PC-9 (cell line): ENCODE measurements at regions not wholly inside any gene's neighbourhood (a gene's known extent, or its start where the extent isn't known, plus 50 kb on each side); places are given as distances from the start of the nearest gene placed in this dataset.

ENCODE experiments used
- BruUV-seq: library from RNA; stranded (reverse); fragments of 400-500 nt; replicated peaks from 2 replicates; lab custom pipeline; 2021; lab: Mats Ljungman, UMichigan
- CTCF ChIA-PET: fragments of 300-600 bp; sonication (Branson Sonifier 250); formaldehyde crosslinking; loops from one replicate; lab custom pipeline; 2022; ENCODE audit warnings: antibody characterized with exemption; lab: Charles Lee
- POLR2A ChIA-PET: fragments of 300-600 bp; sonication (Branson Sonifier 250); formaldehyde crosslinking; loops from one replicate; lab custom pipeline; 2022; ENCODE audit warnings: antibody characterized with exemption; ENCODE audit not compliant: unreplicated experiment; lab: Charles Lee
- DNase-seq, 2 experiments: peaks; one replicate each; pipeline versions ENCODE4 v3.0.0 to v3.0.0-alpha.2; 2015 to 2022; ENCODE audit warnings: mixed read lengths in 1 of 2
- H2AFZ ChIP-seq: fragments of 200-600 bp; sonication (generic); 2 replicates; pipeline ENCODE4 v1.8.1; 2017; ENCODE audit warnings: antibody characterized with exemption
- H3F3A ChIP-seq: fragments of 200-600 bp; sonication (generic); 2 replicates; pipeline ENCODE4 v1.8.1; 2017; ENCODE audit warnings: antibody characterized with exemption, mild to moderate bottlenecking, low read depth; ENCODE audit not compliant: insufficient read depth
- H3K27ac ChIP-seq: fragments of 200-600 bp; sonication (generic); 2 replicates; pipeline ENCODE4 v1.6.1; 2016; ENCODE audit warnings: mixed run types
- H3K27me3 ChIP-seq: fragments of 200-600 bp; sonication (generic); 2 replicates; pipeline ENCODE4 v1.6.1; 2016; ENCODE audit warnings: low read depth, mixed run types; ENCODE audit not compliant: insufficient read depth
- H3K36me3 ChIP-seq: fragments of 200-600 bp; sonication (generic); 2 replicates; pipeline ENCODE4 v1.6.1; 2016; ENCODE audit warnings: low read depth, mixed run types
- H3K4me1 ChIP-seq: fragments of 200-600 bp; sonication (generic); replicated peaks from 2 replicates; pipeline ENCODE4 v1.6.1; 2016; ENCODE audit warnings: mixed run types; ENCODE audit not compliant: insufficient read depth
- H3K4me2 ChIP-seq: fragments of 200-600 bp; sonication (generic); 2 replicates; pipeline ENCODE4 v1.6.1; 2017; ENCODE audit warnings: mixed run types
- H3K4me3 ChIP-seq: fragments of 200-600 bp; sonication (generic); 2 replicates; pipeline ENCODE4 v1.6.1; 2016; ENCODE audit warnings: mixed run types
- H3K79me2 ChIP-seq: fragments of 200-600 bp; sonication (generic); 2 replicates; pipeline ENCODE4 v1.6.1; 2017; ENCODE audit warnings: low read depth, mixed run types
- H3K9me2 ChIP-seq: fragments of 200-600 bp; sonication (generic); 2 replicates; pipeline ENCODE4 v1.8.1; 2017; ENCODE audit warnings: mild to moderate bottlenecking; ENCODE audit not compliant: insufficient read depth
- H3K9me3 ChIP-seq: fragments of 200-600 bp; sonication (generic); 2 replicates; pipeline ENCODE4 v1.8.1; 2016; ENCODE audit warnings: low read depth; ENCODE audit not compliant: insufficient read depth
- H4K20me1 ChIP-seq: fragments of 200-600 bp; sonication (generic); 2 replicates; pipeline ENCODE4 v1.8.1; 2017; ENCODE audit not compliant: insufficient read depth
- EZH2 ChIP-seq: fragments of 200-600 bp; sonication (generic); IDR thresholded peaks from 2 replicates; pipeline ENCODE4 v1.8.0; 2017; ENCODE audit warnings: antibody characterized with exemption, low read depth
- intact Hi-C: fragments of 100-400 bp; cut with micrococcal nuclease; formaldehyde crosslinking; loops from one replicate; pipeline ENCODE4 v1.10.0; 2022; ENCODE audit not compliant: unreplicated experiment
- TF ChIP-seq, protein P1 (sequence below): fragments of 200-600 bp; sonication (generic); conservative IDR thresholded peaks from 2 replicates; pipeline ENCODE4 v1.6.1; 2017; ENCODE audit warnings: mixed run types, antibody characterized with exemption, mild to moderate bottlenecking, moderate library complexity

DNA sequence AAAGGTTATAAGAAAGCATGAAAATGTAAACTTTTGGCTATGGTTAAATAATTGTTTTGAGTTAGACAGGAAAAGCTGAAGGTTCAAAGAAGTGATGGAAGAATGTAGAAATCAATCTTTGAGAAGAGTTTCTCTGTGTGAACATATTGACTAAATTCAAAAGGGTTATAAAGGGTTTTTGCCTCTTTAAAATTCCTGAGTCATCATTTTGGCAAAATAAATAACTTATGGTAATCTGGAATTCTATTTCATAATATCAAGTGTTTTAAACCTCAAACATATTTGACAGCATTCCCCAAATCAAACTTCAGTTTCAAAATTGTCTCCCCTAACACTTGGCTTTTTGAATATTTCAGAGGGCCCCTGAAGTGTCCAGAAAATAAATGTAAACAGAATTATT is 60.6 kb upstream of the SPINK5 start:
- H3K4me1 ChIP-seq: no peaks in the 10 kb centered on the region
- TF ChIP-seq EZH2: no peak
- TF ChIP-seq, protein P1, sequence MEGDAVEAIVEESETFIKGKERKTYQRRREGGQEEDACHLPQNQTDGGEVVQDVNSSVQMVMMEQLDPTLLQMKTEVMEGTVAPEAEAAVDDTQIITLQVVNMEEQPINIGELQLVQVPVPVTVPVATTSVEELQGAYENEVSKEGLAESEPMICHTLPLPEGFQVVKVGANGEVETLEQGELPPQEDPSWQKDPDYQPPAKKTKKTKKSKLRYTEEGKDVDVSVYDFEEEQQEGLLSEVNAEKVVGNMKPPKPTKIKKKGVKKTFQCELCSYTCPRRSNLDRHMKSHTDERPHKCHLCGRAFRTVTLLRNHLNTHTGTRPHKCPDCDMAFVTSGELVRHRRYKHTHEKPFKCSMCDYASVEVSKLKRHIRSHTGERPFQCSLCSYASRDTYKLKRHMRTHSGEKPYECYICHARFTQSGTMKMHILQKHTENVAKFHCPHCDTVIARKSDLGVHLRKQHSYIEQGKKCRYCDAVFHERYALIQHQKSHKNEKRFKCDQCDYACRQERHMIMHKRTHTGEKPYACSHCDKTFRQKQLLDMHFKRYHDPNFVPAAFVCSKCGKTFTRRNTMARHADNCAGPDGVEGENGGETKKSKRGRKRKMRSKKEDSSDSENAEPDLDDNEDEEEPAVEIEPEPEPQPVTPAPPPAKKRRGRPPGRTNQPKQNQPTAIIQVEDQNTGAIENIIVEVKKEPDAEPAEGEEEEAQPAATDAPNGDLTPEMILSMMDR: no peak
- BruUV-seq: no TSS peak
- H3K79me2 ChIP-seq: no peaks in the 10 kb centered on the region
- no peaks in the 10 kb centered on the region; the same call in 1 of the 2 replicates for H3K9me2 ChIP-seq
- ChIA-PET CTCF (no interaction called here), POLR2A (no interaction called here)
- H3K9me3 ChIP-seq: no peaks in the 10 kb centered on the region
- H2AFZ ChIP-seq: no peak overlapping the region
- no peak overlapping the region for H3K4me2 ChIP-seq
- no peak for DNase-seq
- no peaks in the 10 kb centered on the region for H3F3A ChIP-seq
- H4K20me1 ChIP-seq: no peaks in the 10 kb centered on the region
- intact Hi-C loops: no loop called here
- no peak overlapping the region for H3K4me3 ChIP-seq
- H3K36me3 ChIP-seq: no peaks in the 10 kb centered on the region
- no peak overlapping the region for H3K27ac ChIP-seq
- H3K27me3 ChIP-seq: no peaks in the 10 kb centered on the region

DNA sequence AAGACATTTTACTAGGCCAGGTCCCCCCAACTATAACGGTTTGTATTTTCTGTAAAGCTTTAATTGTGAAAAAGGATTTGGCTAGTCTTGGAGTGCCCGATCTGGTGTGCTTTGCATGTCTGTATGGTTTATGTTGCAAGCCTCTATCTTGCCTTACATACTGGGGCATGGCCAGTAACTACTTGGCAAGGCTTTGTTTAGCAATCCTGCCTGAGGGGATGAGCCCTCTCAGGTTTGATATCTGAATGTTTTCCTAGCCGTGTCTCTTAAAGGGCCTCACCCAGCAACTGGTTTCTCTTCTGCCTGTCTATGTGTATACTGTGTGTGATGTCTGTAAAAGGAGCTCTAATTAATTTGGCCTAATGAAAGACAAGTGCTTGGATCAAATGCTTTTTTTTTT is 61.3 kb upstream of the SPINK5 start:
- Histone ChIP-seq H3K27me3 (no peaks in the 10 kb centered on the region), H4K20me1 (no peaks in the 10 kb centered on the region), H3K36me3 (no peaks in the 10 kb centered on the region), H3K27ac (no peak overlapping the region), H3K4me2 (no peak overlapping the region), H3K4me3 (no peak overlapping the region), H3K79me2 (no peaks in the 10 kb centered on the region), H2AFZ (no peak overlapping the region), H3K4me1 (no peaks in the 10 kb centered on the region), H3F3A (no peaks in the 10 kb centered on the region), H3K9me3 (no peaks in the 10 kb centered on the region), H3K9me2 (no peaks in the 10 kb centered on the region)
- POLR2A ChIA-PET: no interaction called here
- TF ChIP-seq EZH2: no peak
- TF ChIP-seq, protein P1: no peak
- CTCF ChIA-PET: no interaction called here
- DNase-seq: no peak
- no TSS peak for BruUV-seq
- intact Hi-C loops: no loop called here

DNA sequence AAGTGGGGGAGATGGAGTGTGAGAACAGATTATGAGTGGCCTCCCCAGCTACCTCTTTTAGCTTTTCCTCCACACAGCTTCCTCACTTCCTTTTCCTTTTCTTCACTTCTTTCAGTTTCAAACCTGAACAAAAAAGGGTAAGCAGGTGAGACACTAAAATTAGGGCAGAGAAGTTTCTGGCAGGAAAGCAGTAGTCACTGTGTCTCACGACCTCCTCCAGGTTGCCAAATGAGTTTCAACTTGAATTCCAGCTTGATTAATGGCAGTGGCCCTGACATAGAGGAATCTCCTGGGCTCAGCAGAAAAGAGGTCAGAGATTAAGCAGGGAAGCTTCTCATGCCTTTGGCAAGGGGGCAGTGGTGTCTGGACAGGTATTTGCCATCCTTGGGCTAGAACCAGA is 63.7 kb upstream of the SPINK5 start:
- no peak for TF ChIP-seq EZH2
- TF ChIP-seq, protein P1: no peak
- POLR2A ChIA-PET: no interaction called here
- no peak overlapping the region for H3K4me2 ChIP-seq
- no peaks in the 10 kb centered on the region for H3K9me3 ChIP-seq
- BruUV-seq: no TSS peak
- no peaks in the 10 kb centered on the region for H3K9me2 ChIP-seq
- H3K79me2 ChIP-seq: no peaks in the 10 kb centered on the region
- no peaks in the 10 kb centered on the region for H3K4me1 ChIP-seq
- intact Hi-C loops: no loop called here
- no peak overlapping the region for H3K27ac ChIP-seq
- no peak overlapping the region for H3K4me3 ChIP-seq
- no peaks in the 10 kb centered on the region for H3F3A ChIP-seq
- no peaks in the 10 kb centered on the region for H4K20me1 ChIP-seq
- no peaks in the 10 kb centered on the region for H3K36me3 ChIP-seq
- CTCF ChIA-PET: no interaction called here
- H3K27me3 ChIP-seq: no peaks in the 10 kb centered on the region
- DNase-seq: no peak
- no peak overlapping the region for H2AFZ ChIP-seq
